HepG2 (cell line): ENCODE measurements at regions not wholly inside any gene's neighbourhood (a gene's known extent, or its start where the extent isn't known, plus 50 kb on each side); places are given as distances from the start of the nearest gene placed in this dataset.

ENCODE experiments used
- ARHGAP35 ChIP-seq: sonication (generic); formaldehyde crosslinking; IDR thresholded peaks from 2 replicates; pipeline ENCODE4 v1.9.0; 2022; ENCODE audit warnings: mild to moderate bottlenecking, inconsistent platforms, moderate library complexity, missing genetic modification reagents, borderline replicate concordance
- PAWR ChIP-seq: sonication (generic); formaldehyde crosslinking; IDR thresholded peaks from 2 replicates; pipeline ENCODE4 v1.4.0; 2020; ENCODE audit warnings: missing genetic modification reagents, mild to moderate bottlenecking, borderline replicate concordance

GRCh38 chr2:172305066-172305465, 122.3 kb upstream of the ITGA6 start:
- TF ChIP-seq ARHGAP35 (CRISPR knock-in tag) (no peak), PAWR (CRISPR knock-in tag) (no peak)
